Activated naive CD4-positive, alpha-beta T cell treated with anti-CD3 and anti-CD28 coated beads, Interleukin-2, amount 10 ng/mL, durations not matched to agents 7 days and 5 days (primary cell): ENCODE measurements at regions not wholly inside any gene's neighbourhood (a gene's known extent, or its start where the extent isn't known, plus 50 kb on each side); places are given as distances from the start of the nearest gene placed in this dataset.

Source experiments
- CTCF ChIA-PET: fragments of 350-600 bp; sonication (Branson Sonifier 250); formaldehyde crosslinking; loops from one replicate; lab custom pipeline; 2021; ENCODE audit warnings: antibody characterized with exemption; lab: Charles Lee
- DNase-seq: peaks from one replicate; pipeline ENCODE4 v3.0.0-alpha.2; 2020
- H3K27ac Mint-ChIP-seq: one replicate; pipeline ENCODE4 v1.8.0; 2021; ENCODE audit warnings: mild to moderate bottlenecking, moderate library complexity, mixed read lengths
- H3K27me3 Mint-ChIP-seq: one replicate; pipeline ENCODE4 v1.8.0; 2021; ENCODE audit warnings: mild to moderate bottlenecking, mixed read lengths
- H3K36me3 Mint-ChIP-seq: one replicate; pipeline ENCODE4 v1.8.0; 2021; ENCODE audit warnings: mixed read lengths
- H3K4me1 Mint-ChIP-seq: one replicate; pipeline ENCODE4 v1.8.0; 2021; ENCODE audit warnings: mixed read lengths
- H3K4me3 Mint-ChIP-seq: one replicate; pipeline ENCODE4 v1.8.0; 2021; ENCODE audit warnings: mild to moderate bottlenecking, moderate library complexity, mixed read lengths
- H3K9me3 Mint-ChIP-seq: one replicate; pipeline ENCODE4 v1.8.0; 2021; ENCODE audit warnings: mixed read lengths

- H3K27me3 Mint-ChIP-seq, result peaks cover 9% of the 10 kb centered on the region
These were observed 112.6 kb downstream of the CDC5L start for GRCh38 chr6:44500074-44500473.

GRCh38 chr6:44503471-44503870 lies 116.0 kb downstream of the CDC5L start:
- peaks cover 14% of the 10 kb centered on the region for H3K27me3 Mint-ChIP-seq
- no peak overlapping the region for H3K27ac Mint-ChIP-seq
- H3K9me3 Mint-ChIP-seq, result no peaks in the 10 kb centered on the region
- H3K4me1 Mint-ChIP-seq, result no peaks in the 10 kb centered on the region
- DNase-seq, result no peak
- CTCF ChIA-PET, result interaction anchor here (0.9 kb wide), 1 partner anchor 61 kb away, joined by 3 read pairs; no protein-coding TSS in a partner anchor
- H3K36me3 Mint-ChIP-seq, result no peaks in the 10 kb centered on the region
- no peak overlapping the region for H3K4me3 Mint-ChIP-seq

More at GRCh38 chr6:44500074-44500473, 112.6 kb downstream of the CDC5L start:
- no peak overlapping the region for H3K4me3 Mint-ChIP-seq
- DNase-seq, result no peak
- CTCF ChIA-PET, result interaction anchor here (3.0 kb wide), 1 partner anchor 24 kb away, joined by 8 read pairs; no protein-coding TSS in a partner anchor
- no peak overlapping the region for H3K27ac Mint-ChIP-seq
- no peaks in the 10 kb centered on the region for H3K36me3 Mint-ChIP-seq
- H3K9me3 Mint-ChIP-seq, result no peaks in the 10 kb centered on the region
- H3K4me1 Mint-ChIP-seq, result no peaks in the 10 kb centered on the region

GRCh38 chr6:44504301-44504791 lies 116.8 kb downstream of the CDC5L start:
- Mint-ChIP-seq H3K27ac (no peak overlapping the region), H3K9me3 (peaks cover 3% of the 10 kb centered on the region), H3K36me3 (no peaks in the 10 kb centered on the region), H3K4me1 (no peaks in the 10 kb centered on the region), H3K27me3 (peaks cover 10% of the 10 kb centered on the region), H3K4me3 (no peak overlapping the region)
- CTCF ChIA-PET, result interaction anchor here (0.9 kb wide), 1 partner anchor 60 kb away, joined by 3 read pairs; no protein-coding TSS in a partner anchor
- DNase-seq, result no peak

- CTCF ChIA-PET, result no interaction called here
- Mint-ChIP-seq H3K36me3 (no peaks in the 10 kb centered on the region), H3K9me3 (peaks cover 3% of the 10 kb centered on the region), H3K4me1 (no peaks in the 10 kb centered on the region), H3K4me3 (no peak overlapping the region), H3K27me3 (peaks cover 15% of the 10 kb centered on the region), H3K27ac (no peak overlapping the region)
- no peak for DNase-seq
These were observed 118.2 kb downstream of the CDC5L start for GRCh38 chr6:44505751-44506150.

GRCh38 chr6:44507014-44507413 lies 119.5 kb downstream of the CDC5L start:
- CTCF ChIA-PET, result interaction anchor here (1.1 kb wide), 1 partner anchor 31 kb away, joined by 3 read pairs; no protein-coding TSS in a partner anchor
- Mint-ChIP-seq H3K27me3 (peaks cover 18% of the 10 kb centered on the region), H3K36me3 (no peaks in the 10 kb centered on the region), H3K4me3 (no peak overlapping the region), H3K27ac (no peak overlapping the region), H3K9me3 (peaks cover 3% of the 10 kb centered on the region), H3K4me1 (no peaks in the 10 kb centered on the region)
- DNase-seq, result no peak

GRCh38 chr6:44508646-44509045 lies 121.1 kb downstream of the CDC5L start:
- no peak for DNase-seq
- Mint-ChIP-seq H3K27ac (no peak overlapping the region), H3K36me3 (no peaks in the 10 kb centered on the region), H3K4me3 (no peak overlapping the region), H3K9me3 (peaks cover 3% of the 10 kb centered on the region), H3K27me3 (peaks cover 16% of the 10 kb centered on the region), H3K4me1 (no peaks in the 10 kb centered on the region)
- CTCF ChIA-PET, result no interaction called here

- DNase-seq, result no peak
- H3K27me3 Mint-ChIP-seq, result peaks cover 18% of the 10 kb centered on the region
- no peaks in the 10 kb centered on the region for H3K36me3 Mint-ChIP-seq
- H3K4me1 Mint-ChIP-seq, result no peaks in the 10 kb centered on the region
- H3K9me3 Mint-ChIP-seq, result peaks cover 3% of the 10 kb centered on the region
- H3K4me3 Mint-ChIP-seq, result no peak overlapping the region
- H3K27ac Mint-ChIP-seq, result no peak overlapping the region
- CTCF ChIA-PET, result no interaction called here
These were observed 123.6 kb downstream of the CDC5L start for GRCh38 chr6:44511126-44511525.

- H3K36me3 Mint-ChIP-seq, result no peaks in the 10 kb centered on the region
- CTCF ChIA-PET, result no interaction called here
These were observed 125.6 kb downstream of the CDC5L start for GRCh38 chr6:44512868-44513741.

GRCh38 chr6:44514085-44514484 lies 126.6 kb downstream of the CDC5L start:
- CTCF ChIA-PET, result no interaction called here
- DNase-seq, result no peak
- H3K27me3 Mint-ChIP-seq, result peaks cover 35% of the 10 kb centered on the region
- H3K4me3 Mint-ChIP-seq, result no peak overlapping the region
- H3K9me3 Mint-ChIP-seq, result peaks cover 6% of the 10 kb centered on the region
- H3K36me3 Mint-ChIP-seq, result no peaks in the 10 kb centered on the region
- H3K4me1 Mint-ChIP-seq, result no peaks in the 10 kb centered on the region
- H3K27ac Mint-ChIP-seq, result no peak overlapping the region

More at GRCh38 chr6:44512868-44513741, 125.6 kb downstream of the CDC5L start:
- peaks cover 3% of the 10 kb centered on the region for H3K9me3 Mint-ChIP-seq
- no peak for DNase-seq
- peaks cover 28% of the 10 kb centered on the region for H3K27me3 Mint-ChIP-seq
- H3K4me1 Mint-ChIP-seq, result no peaks in the 10 kb centered on the region
- H3K27ac Mint-ChIP-seq, result no peak overlapping the region
- H3K4me3 Mint-ChIP-seq, result no peak overlapping the region

- no peak for DNase-seq
- no peak overlapping the region for H3K27ac Mint-ChIP-seq
- H3K36me3 Mint-ChIP-seq, result no peaks in the 10 kb centered on the region
- H3K27me3 Mint-ChIP-seq, result peaks cover 38% of the 10 kb centered on the region
- H3K4me1 Mint-ChIP-seq, result no peaks in the 10 kb centered on the region
- H3K9me3 Mint-ChIP-seq, result peaks cover 4% of the 10 kb centered on the region
- CTCF ChIA-PET, result no interaction called here
- no peak overlapping the region for H3K4me3 Mint-ChIP-seq
These were observed 127.2 kb downstream of the CDC5L start for GRCh38 chr6:44514576-44515193.

- H3K4me1 Mint-ChIP-seq, result peaks cover 23% of the 10 kb centered on the region
- DNase-seq, result no peak
- CTCF ChIA-PET, result no interaction called here
- no peaks in the 10 kb centered on the region for H3K36me3 Mint-ChIP-seq
- H3K4me3 Mint-ChIP-seq, result no peak overlapping the region
- peaks cover 4% of the 10 kb centered on the region for H3K9me3 Mint-ChIP-seq
- peaks cover 28% of the 10 kb centered on the region for H3K27me3 Mint-ChIP-seq
- no peak overlapping the region for H3K27ac Mint-ChIP-seq
These were observed 135.4 kb downstream of the CDC5L start for GRCh38 chr6:44522871-44523270.

GRCh38 chr6:44524476-44525227 lies 137.1 kb downstream of the CDC5L start:
- CTCF ChIA-PET, result no interaction called here
- DNase-seq, result no peak
- Mint-ChIP-seq H3K27ac (no peak overlapping the region), H3K27me3 (peaks cover 20% of the 10 kb centered on the region), H3K4me1 (peaks cover 25% of the 10 kb centered on the region), H3K9me3 (no peaks in the 10 kb centered on the region), H3K36me3 (no peaks in the 10 kb centered on the region), H3K4me3 (no peak overlapping the region)

- H3K4me1 Mint-ChIP-seq, result peaks cover 25% of the 10 kb centered on the region
- DNase-seq, result no peak
- no peaks in the 10 kb centered on the region for H3K36me3 Mint-ChIP-seq
- CTCF ChIA-PET, result no interaction called here
- H3K9me3 Mint-ChIP-seq, result no peaks in the 10 kb centered on the region
- H3K27ac Mint-ChIP-seq, result no peak overlapping the region
- peaks cover 18% of the 10 kb centered on the region for H3K27me3 Mint-ChIP-seq
- no peak overlapping the region for H3K4me3 Mint-ChIP-seq
These were observed 138.3 kb downstream of the CDC5L start for GRCh38 chr6:44525761-44526351.

- Mint-ChIP-seq H3K27ac (no peak overlapping the region), H3K27me3 (peaks cover 7% of the 10 kb centered on the region), H3K4me3 (no peak overlapping the region), H3K4me1 (peaks cover 25% of the 10 kb centered on the region), H3K9me3 (no peaks in the 10 kb centered on the region), H3K36me3 (no peaks in the 10 kb centered on the region)
- CTCF ChIA-PET, result no interaction called here
- DNase-seq, result no peak
These were observed 139.7 kb downstream of the CDC5L start for GRCh38 chr6:44527181-44527580.
